ENCODE measurements at regions not wholly inside any gene's neighbourhood (a gene's known extent, or its start where the extent isn't known, plus 50 kb on each side); places are given as distances from the start of the nearest gene placed in this dataset.

GRCh38 chr15:25959100-25959499 is 96.0 kb upstream of the ATP10A start:
- DNase-seq (ENCODE audit: low read depth), result no peak

- no peak for DNase-seq (ENCODE audit: low read depth)
Observed at GRCh38 chr15:25955628-25956027, 92.5 kb upstream of the ATP10A start.

- DNase-seq (ENCODE audit: low read depth), result no peak
Observed at GRCh38 chr15:25954398-25954797, 91.3 kb upstream of the ATP10A start.

- no peak for DNase-seq (ENCODE audit: low read depth)
Observed at GRCh38 chr15:25950014-25950413, 86.9 kb upstream of the ATP10A start.

- DNase-seq (ENCODE audit: low read depth), result no peak
Observed at GRCh38 chr15:25947323-25948314, 84.5 kb upstream of the ATP10A start.

- no peak for DNase-seq (ENCODE audit: low read depth)
Observed at GRCh38 chr15:25946241-25946805, 83.2 kb upstream of the ATP10A start.

GRCh38 chr15:25944386-25944785 is 81.3 kb upstream of the ATP10A start:
- no peak for DNase-seq (ENCODE audit: low read depth)

- DNase-seq (ENCODE audit: low read depth), result no peak
Observed at GRCh38 chr15:25943831-25944230, 80.7 kb upstream of the ATP10A start.

GRCh38 chr15:25939122-25939521 is 76.0 kb upstream of the ATP10A start:
- no peak for DNase-seq (ENCODE audit: low read depth)

GRCh38 chr15:25937796-25938195 is 74.7 kb upstream of the ATP10A start:
- no peak for DNase-seq (ENCODE audit: low read depth)

GRCh38 chr15:25936004-25936403 is 72.9 kb upstream of the ATP10A start:
- DNase-seq (ENCODE audit: low read depth), result no peak

GRCh38 chr15:25933456-25934158 is 70.5 kb upstream of the ATP10A start:
- peak; percentile 33 for DNase-seq (ENCODE audit: low read depth)

GRCh38 chr15:25932696-25933095 is 69.6 kb upstream of the ATP10A start:
- no peak for DNase-seq (ENCODE audit: low read depth)

GRCh38 chr15:25931851-25932250 is 68.7 kb upstream of the ATP10A start:
- DNase-seq (ENCODE audit: low read depth), result no peak

- no peak for DNase-seq (ENCODE audit: low read depth)
Observed at GRCh38 chr15:25930931-25931330, 67.8 kb upstream of the ATP10A start.

Data from activated T-cell treated with anti-CD3 and anti-CD28 coated beads for 1 hour (primary cell).